ENCODE measurements at regions not wholly inside any gene's neighbourhood (a gene's known extent, or its start where the extent isn't known, plus 50 kb on each side); places are given as distances from the start of the nearest gene placed in this dataset.

DNA sequence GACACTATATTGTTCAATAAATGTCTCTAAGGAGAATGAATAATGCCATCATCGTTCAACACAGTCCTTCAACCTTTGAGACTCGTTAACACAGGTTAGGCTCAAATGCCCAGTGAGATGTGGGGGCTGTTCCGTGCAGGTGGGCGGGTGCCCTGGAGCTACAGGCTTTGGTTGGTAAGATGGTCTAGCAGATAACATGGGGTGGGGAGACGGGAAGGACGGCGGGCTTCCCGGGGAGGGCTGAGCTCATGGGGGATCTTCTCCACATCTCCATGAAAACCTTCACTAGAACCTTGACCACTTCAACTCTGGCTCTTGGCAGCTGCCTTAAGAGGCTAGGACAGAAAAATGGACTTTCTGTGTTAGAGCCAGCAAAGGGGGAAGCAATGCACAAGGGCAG lies 134.1 kb upstream of the TCERG1L start:
- no peak for DNase-seq (ENCODE audit: low spot score)

DNA sequence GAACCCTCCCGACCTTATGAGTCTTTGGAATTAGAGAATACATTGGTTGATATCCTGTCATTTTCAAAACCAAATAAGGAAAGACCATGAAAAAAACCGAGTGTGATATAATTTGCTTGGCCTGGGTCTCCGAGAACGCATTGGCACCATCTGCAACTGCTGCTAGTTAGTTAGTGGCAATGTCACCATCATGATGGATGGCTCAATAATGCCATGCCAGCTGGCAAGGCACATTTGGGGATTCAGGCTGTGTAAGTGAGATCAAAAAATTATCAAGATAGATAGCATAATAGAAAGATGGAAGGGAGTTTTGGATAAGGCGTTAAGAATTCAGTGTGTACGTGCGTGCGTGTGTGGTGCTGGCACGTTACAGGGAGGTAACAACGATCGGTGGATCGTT lies 134.7 kb upstream of the TCERG1L start:
- DNase-seq (ENCODE audit: low spot score) = no peak

- DNase-seq (ENCODE audit: low spot score) = no peak
Measured at GRCh38 chr10:131448171-131448570, 136.7 kb upstream of the TCERG1L start.

- DNase-seq (ENCODE audit: low spot score) = no peak
Measured at GRCh38 chr10:131448883-131449282, 137.4 kb upstream of the TCERG1L start.

- DNase-seq (ENCODE audit: low spot score) = no peak
Measured at GRCh38 chr10:131450216-131450765, 138.8 kb upstream of the TCERG1L start.

GRCh38 chr10:131451407-131452015 lies 140.0 kb upstream of the TCERG1L start:
- no peak for DNase-seq (ENCODE audit: low spot score)

DNA sequence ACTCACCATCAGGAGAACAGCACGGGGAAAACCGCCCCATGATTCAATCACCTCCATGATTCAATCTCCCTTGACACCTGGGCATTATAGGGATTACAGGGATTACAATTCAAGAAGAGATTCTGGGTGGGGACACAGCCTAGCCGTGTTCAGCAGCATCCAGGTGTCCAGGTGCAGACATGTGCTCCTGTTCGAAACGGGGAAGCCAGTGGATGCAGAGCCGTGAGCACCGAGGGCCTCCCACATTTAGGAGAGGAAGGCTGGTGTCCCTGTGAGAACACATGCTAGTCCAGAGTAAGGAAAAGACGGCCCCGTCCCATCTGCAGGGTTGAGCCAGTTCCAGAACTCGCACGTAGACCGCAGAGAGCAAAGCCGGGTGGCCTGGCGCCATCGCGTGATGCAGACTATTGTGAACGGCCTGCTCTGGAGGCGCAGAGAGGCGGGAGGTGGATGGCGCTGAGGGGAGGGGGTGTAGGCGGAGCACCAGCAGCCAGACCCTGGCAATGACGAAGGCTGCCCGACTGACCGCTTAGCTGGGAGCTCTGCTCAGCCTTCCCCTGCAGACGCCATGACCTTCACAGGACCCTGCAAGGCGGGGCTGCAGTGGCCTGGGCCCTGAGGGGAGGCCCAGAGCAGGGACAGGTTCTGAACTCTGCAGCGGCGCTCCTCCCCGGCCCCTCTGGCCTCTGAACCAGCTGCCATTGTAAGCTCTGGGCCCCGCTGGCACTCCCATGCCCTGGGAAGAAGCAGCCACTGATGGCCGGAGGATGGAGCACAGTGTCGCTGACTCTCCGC lies 141.6 kb upstream of the TCERG1L start:
- no peak for DNase-seq (ENCODE audit: low spot score)

GRCh38 chr10:131453721-131454634 lies 142.5 kb upstream of the TCERG1L start:
- no peak for DNase-seq (ENCODE audit: low spot score)

DNA sequence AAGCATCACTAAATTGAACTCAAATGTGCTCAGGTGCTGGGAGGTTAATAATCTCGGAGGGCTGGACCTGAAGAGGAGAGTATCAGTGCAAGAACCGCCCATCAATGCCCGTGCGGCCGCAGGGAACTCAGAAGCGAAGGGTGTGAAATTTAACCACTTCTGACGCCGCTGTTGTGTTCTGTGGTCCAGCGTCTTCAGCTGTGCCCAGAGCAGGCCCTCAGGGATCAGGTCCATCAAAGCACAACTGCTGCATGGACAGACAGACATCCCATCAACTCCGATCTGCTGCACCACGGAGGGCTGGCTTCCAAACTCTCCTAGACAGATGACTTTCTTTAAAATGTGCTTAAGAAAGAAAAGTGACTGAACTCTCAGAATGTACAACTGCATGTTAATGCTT lies 144.9 kb upstream of the TCERG1L start:
- DNase-seq (ENCODE audit: low spot score) = no peak

DNA sequence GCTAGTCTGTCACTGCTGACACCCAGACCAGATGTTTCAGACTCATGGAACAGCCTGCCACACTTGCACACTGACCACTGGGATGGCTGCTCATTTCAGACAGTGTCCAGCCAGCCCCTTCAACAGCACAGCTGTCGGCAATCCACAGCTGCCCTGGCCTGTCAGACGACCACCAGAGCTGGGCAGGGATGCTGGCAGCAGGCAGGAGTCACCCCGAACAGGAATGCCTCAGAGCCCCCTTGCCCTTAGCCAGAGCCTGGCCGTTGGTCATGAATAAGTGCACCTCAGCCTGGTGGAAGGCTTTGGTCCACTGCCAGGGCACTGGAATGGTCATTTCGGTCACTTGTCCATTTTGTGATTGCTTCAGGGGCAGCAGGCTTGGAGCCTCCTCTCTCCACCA lies 149.6 kb upstream of the TCERG1L start:
- DNase-seq (ENCODE audit: low spot score) = no peak

- DNase-seq (ENCODE audit: low spot score) = no peak
Measured at GRCh38 chr10:131464789-131465188, 153.3 kb upstream of the TCERG1L start.

DNA sequence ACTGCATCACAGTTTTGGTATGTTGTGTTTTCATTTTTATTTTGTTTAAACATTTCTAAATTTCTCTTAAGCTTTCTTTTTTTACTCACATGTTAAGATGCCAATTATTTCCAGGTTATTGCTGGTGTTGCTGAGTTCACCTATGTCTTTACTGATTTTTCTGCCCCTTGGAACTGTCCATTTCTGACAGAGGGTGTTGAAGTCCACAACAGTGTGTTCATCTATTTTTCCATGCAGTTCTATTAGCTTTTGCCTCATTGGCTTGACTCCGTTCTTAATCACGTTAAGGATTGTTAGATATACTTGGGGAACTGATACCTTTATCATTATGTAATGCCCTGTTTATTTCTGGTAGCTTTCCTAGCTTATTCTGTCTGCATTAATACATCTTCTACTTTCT lies 158.0 kb upstream of the TCERG1L start:
- no peak for DNase-seq (ENCODE audit: low spot score)

- DNase-seq (ENCODE audit: low spot score) = no peak
Measured at GRCh38 chr10:131473645-131474044, 162.1 kb upstream of the TCERG1L start.

GRCh38 chr10:131474416-131474815 lies 162.9 kb upstream of the TCERG1L start:
- DNase-seq (ENCODE audit: low spot score) = no peak

DNA sequence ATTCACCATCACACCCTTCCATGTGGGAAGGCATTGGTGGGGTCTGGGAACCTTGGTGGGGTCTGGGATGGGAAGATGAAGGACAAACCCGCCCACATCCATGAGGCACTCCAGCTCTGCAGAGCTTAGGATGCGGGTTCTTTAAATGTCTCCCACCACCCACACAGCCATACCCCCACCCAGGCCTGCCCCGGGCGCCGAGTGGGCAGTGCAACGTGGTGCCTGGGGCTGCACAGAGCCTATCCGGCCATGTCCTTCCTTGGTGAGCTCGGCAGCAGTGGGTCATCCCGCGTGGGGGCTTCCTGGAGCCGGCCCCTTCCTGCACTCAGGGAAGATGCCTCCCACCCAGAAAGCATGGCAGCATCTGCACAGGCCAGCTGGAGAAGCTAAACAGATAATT lies 163.5 kb upstream of the TCERG1L start:
- DNase-seq (ENCODE audit: low spot score) = no peak

DNA sequence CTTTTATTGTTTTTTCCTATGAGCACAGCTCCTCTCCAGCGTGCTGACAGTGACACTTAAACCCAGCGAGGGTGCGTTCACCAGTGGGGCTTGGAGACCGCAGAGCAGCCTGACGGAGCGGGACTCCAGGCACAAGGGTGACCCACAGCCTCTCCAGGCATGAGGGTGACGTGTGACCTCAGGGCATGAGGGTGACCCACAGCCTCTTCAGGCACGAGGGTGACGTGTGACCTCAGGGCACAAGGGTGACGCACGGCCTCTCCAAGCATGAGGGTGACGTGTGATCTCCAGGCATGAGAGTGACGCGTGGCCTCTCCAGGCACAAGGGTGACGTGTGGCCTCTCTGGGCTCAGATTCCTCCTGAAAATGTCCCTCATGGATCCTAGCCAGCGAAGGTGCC lies 164.3 kb upstream of the TCERG1L start:
- DNase-seq (ENCODE audit: low spot score) = no peak

DNA sequence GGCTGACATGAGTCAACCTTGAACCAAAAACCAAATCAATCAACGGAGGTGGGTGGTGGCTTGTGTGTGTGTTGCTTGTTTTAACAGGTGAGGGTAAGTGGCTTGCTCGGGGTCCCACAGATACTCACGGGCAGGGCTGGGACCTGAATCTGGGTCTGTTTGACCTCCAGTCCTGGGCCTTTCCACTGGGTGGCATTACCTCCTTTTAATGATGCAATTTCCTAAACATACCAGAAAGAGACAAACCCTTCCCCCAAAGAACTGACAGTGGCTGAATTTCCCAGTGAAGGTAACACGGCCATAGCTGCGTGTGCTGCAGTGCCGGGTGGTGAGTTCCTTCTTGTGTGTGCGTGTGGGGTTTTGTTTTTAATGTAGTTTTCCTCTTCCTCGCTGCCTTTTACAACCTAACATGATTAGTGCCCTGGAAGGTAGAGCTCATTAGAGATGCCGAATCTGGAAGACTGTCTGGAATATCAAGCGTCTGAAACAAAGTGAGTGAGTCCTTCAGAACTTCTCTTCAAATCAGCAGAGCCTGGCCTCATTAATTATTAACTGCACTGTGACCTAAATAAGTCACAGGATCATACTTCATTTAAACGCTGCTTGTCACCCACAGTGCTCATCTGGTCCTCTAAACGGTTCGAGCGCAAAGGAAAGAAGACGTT lies 166.1 kb upstream of the TCERG1L start:
- no peak for DNase-seq (ENCODE audit: low spot score)

GRCh38 chr10:131478377-131478989 lies 167.0 kb upstream of the TCERG1L start:
- no peak for DNase-seq (ENCODE audit: low spot score)

- DNase-seq (ENCODE audit: low spot score) = no peak
Measured at GRCh38 chr10:131480066-131480465, 168.5 kb upstream of the TCERG1L start.

- DNase-seq (ENCODE audit: low spot score) = no peak
Measured at GRCh38 chr10:131480861-131481260, 169.3 kb upstream of the TCERG1L start.

DNA sequence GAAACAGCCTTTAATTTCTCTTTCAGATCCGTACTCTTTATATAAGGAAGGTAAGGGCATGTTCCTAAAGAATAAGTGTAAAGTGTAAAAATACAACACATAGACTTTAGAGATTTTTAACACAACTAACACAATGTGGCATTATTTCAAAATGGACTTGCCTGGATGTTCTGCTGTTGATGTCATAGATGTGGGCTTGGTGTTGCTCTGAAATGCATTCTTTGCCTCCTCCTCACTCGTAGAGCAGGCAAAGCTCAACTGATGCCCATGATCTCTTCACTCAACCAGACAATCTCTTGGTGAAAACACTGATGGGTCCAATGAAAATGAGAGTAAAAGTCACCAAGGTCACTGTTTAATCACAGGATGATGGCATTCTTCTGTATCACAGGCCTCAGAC lies 174.2 kb upstream of the TCERG1L start:
- DNase-seq (ENCODE audit: low spot score) = no peak

GRCh38 chr10:131487822-131488221 lies 176.3 kb upstream of the TCERG1L start:
- DNase-seq (ENCODE audit: low spot score) = no peak
